ENCODE measurements at regions not wholly inside any gene's neighbourhood (a gene's known extent, or its start where the extent isn't known, plus 50 kb on each side); places are given as distances from the start of the nearest gene placed in this dataset.
A peak's percentile ranks its signal among the peaks of the same experiment; 100 is the strongest.

GRCh38 chr10:133035952-133036351 lies 51.8 kb upstream of the ADGRA1 start:
- H3K4me1 Mint-ChIP-seq, result peaks cover 76% of the 10 kb centered on the region
- no peak overlapping the region for H3K4me3 Mint-ChIP-seq

GRCh38 chr10:133034762-133035161 lies 53.0 kb upstream of the ADGRA1 start:
- H3K36me3 Mint-ChIP-seq (ENCODE audit: low read depth), result no peaks in the 10 kb centered on the region

More at GRCh38 chr10:133035952-133036351, 51.8 kb upstream of the ADGRA1 start:
- TF ChIP-seq CTCF (IDR thresholded peaks at IDR 0.05), result no peak
- H3K27ac Mint-ChIP-seq, result no peak overlapping the region
- no peaks in the 10 kb centered on the region for H3K36me3 Mint-ChIP-seq (ENCODE audit: low read depth)
- no peak for DNase-seq
- H3K27me3 Mint-ChIP-seq (ENCODE audit: low read depth, poor library complexity), result peaks cover 14% of the 10 kb centered on the region
- H3K9me3 Mint-ChIP-seq, result no peaks in the 10 kb centered on the region

GRCh38 chr10:133034092-133034491 lies 53.6 kb upstream of the ADGRA1 start:
- H3K4me3 Mint-ChIP-seq, result no peak overlapping the region
- peaks cover 73% of the 10 kb centered on the region for H3K4me1 Mint-ChIP-seq
- DNase-seq, result no peak
- H3K27ac Mint-ChIP-seq, result no peak overlapping the region
- no peaks in the 10 kb centered on the region for H3K36me3 Mint-ChIP-seq (ENCODE audit: low read depth)
- TF ChIP-seq CTCF (IDR thresholded peaks at IDR 0.05), result no peak
- peaks cover 24% of the 10 kb centered on the region for H3K27me3 Mint-ChIP-seq (ENCODE audit: low read depth, poor library complexity)
- no peaks in the 10 kb centered on the region for H3K9me3 Mint-ChIP-seq

More at GRCh38 chr10:133034762-133035161, 53.0 kb upstream of the ADGRA1 start:
- TF ChIP-seq CTCF (IDR thresholded peaks at IDR 0.05), result no peak
- Mint-ChIP-seq H3K27me3 (ENCODE audit: low read depth, poor library complexity) (peaks cover 24% of the 10 kb centered on the region), H3K4me3 (no peak overlapping the region), H3K9me3 (no peaks in the 10 kb centered on the region), H3K4me1 (peaks cover 79% of the 10 kb centered on the region), H3K27ac (no peak overlapping the region)
- no peak for DNase-seq

GRCh38 chr10:133033742-133034048 lies 54.0 kb upstream of the ADGRA1 start:
- DNase-seq, result no peak
- peak overlapping the region; percentile 73 for H3K27ac Mint-ChIP-seq
- no peak for TF ChIP-seq CTCF (IDR thresholded peaks at IDR 0.05)
- no peaks in the 10 kb centered on the region for H3K36me3 Mint-ChIP-seq (ENCODE audit: low read depth)
- H3K4me3 Mint-ChIP-seq, result no peak overlapping the region
- H3K9me3 Mint-ChIP-seq, result no peaks in the 10 kb centered on the region
- peaks cover 69% of the 10 kb centered on the region for H3K4me1 Mint-ChIP-seq
- peaks cover 24% of the 10 kb centered on the region for H3K27me3 Mint-ChIP-seq (ENCODE audit: low read depth, poor library complexity)

GRCh38 chr10:133032976-133033741 lies 54.6 kb upstream of the ADGRA1 start:
- H3K27me3 Mint-ChIP-seq (ENCODE audit: low read depth, poor library complexity), result peaks cover 24% of the 10 kb centered on the region
- H3K4me1 Mint-ChIP-seq, result peaks cover 63% of the 10 kb centered on the region
- H3K4me3 Mint-ChIP-seq, result peak overlapping the region; percentile 30
- no peak for TF ChIP-seq CTCF (IDR thresholded peaks at IDR 0.05)
- DNase-seq, result no peak
- no peaks in the 10 kb centered on the region for H3K9me3 Mint-ChIP-seq
- H3K27ac Mint-ChIP-seq, result peak overlapping the region; percentile 71
- H3K36me3 Mint-ChIP-seq (ENCODE audit: low read depth), result no peaks in the 10 kb centered on the region

- TF ChIP-seq CTCF (IDR thresholded peaks at IDR 0.05), result no peak
- DNase-seq, result no peak
- no peak overlapping the region for H3K27ac Mint-ChIP-seq
- peaks cover 29% of the 10 kb centered on the region for H3K27me3 Mint-ChIP-seq (ENCODE audit: low read depth, poor library complexity)
- H3K4me1 Mint-ChIP-seq, result peaks cover 63% of the 10 kb centered on the region
- no peak overlapping the region for H3K4me3 Mint-ChIP-seq
- H3K36me3 Mint-ChIP-seq (ENCODE audit: low read depth), result no peaks in the 10 kb centered on the region
- H3K9me3 Mint-ChIP-seq, result no peaks in the 10 kb centered on the region
These were observed 55.5 kb upstream of the ADGRA1 start for GRCh38 chr10:133032231-133032630.
